Non-pigmented ciliary epithelial cell (primary cell): ENCODE measurements at regions not wholly inside any gene's neighbourhood (a gene's known extent, or its start where the extent isn't known, plus 50 kb on each side); places are given as distances from the start of the nearest gene placed in this dataset.
"Not testable (repeated sequence)": the region's sequence is repeated elsewhere in the genome, so short reads cannot be mapped to it uniquely, and the experiment has no call there.

Experiments used
- DNase-seq: peaks from one replicate; pipeline ENCODE4 v3.0.0-alpha.2; 2010; ENCODE audit warnings: low read depth

- no peak for DNase-seq
Observed at GRCh38 chr9:95784318-95784717, 91.2 kb upstream of the ERCC6L2 start.

- DNase-seq = no peak
Observed at GRCh38 chr9:95783426-95783975, 92.0 kb upstream of the ERCC6L2 start.

GRCh38 chr9:95780751-95781150 is 94.7 kb upstream of the ERCC6L2 start:
- no peak for DNase-seq

DNA sequence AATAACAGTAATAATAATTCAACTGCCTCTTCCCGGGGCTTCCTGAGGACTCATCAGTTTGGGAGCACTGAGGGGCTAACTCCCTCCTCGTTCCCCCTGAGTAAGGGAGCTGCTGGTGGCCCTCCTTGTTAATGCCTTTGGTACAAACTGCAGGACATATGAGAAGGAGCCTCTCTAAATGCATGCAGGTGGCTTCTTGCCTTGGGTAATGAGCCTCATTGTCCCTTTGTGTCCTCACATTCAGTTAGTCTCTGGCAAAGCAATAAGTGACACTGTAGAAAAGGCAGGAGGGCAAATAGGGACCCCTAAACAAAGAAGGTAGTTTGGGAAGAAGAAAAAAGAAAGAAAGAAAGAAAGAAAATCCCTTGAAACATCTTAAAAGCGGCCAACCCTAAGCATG is 95.4 kb upstream of the ERCC6L2 start:
- no peak for DNase-seq

DNA sequence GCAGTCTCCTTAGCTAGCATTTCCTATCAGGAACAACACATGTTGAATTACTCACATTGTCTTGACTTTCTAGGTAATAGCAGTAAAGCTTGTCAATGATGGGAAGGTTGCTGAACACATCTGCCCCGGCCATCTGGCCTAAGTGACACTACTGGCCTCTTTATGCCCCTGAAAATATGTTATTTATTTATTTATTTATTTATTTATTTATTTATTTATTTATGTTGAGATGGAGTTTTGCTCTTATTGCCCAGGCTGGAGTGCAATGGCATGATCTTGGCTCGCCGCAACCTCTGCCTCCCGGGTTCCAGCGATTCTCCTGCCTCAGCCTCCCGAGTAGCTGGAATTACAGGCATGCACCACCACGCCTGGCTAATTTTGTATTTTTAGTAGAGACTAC is 95.9 kb upstream of the ERCC6L2 start:
- not testable (repeated sequence) for DNase-seq

GRCh38 chr9:95778957-95779356 is 96.5 kb upstream of the ERCC6L2 start:
- DNase-seq = no peak

DNA sequence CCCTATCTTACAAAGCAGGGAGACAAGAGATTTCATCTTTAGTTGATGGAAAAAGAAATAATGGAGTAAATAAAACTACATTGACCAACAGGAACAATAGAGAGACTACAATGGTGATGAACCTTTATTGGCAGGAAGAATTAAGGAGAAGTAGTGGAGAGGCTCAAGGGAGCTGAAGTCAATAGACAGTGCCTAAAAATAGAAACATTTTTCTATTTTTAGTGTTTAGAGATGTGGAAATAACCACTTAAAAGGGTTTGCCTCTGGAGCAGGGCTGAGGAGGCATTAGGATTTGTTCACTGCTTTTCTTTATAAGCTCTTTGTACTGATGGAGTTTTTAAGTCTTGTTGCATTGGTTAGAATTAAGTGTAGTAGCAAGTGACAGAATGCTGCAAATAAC is 98.4 kb upstream of the ERCC6L2 start:
- DNase-seq = no peak

- no peak for DNase-seq
Observed at GRCh38 chr9:95776176-95776575, 99.3 kb upstream of the ERCC6L2 start.

DNA sequence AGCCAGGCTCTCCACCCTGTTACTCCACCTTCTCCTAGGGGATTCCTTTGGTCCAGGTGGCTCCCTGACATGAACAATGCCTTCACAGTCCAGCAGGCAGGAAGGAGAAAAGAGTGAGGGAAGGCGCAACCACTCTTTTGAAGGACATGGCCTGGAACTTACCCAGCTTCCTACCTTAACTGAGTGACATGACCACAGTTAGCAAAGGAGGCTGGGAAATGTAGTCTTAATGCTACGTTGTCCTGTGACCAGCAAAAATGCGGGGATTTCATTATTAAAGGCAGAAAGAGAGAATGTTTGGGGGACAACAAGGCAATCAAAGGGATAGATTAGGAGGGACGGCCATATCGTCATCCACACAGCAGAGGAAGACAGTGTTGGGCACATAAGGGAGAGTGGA is 100.3 kb upstream of the ERCC6L2 start:
- DNase-seq = no peak

- DNase-seq = no peak
Observed at GRCh38 chr9:95773053-95773418, 102.5 kb upstream of the ERCC6L2 start.

GRCh38 chr9:95772320-95773052 is 103.0 kb upstream of the ERCC6L2 start:
- DNase-seq = no peak

DNA sequence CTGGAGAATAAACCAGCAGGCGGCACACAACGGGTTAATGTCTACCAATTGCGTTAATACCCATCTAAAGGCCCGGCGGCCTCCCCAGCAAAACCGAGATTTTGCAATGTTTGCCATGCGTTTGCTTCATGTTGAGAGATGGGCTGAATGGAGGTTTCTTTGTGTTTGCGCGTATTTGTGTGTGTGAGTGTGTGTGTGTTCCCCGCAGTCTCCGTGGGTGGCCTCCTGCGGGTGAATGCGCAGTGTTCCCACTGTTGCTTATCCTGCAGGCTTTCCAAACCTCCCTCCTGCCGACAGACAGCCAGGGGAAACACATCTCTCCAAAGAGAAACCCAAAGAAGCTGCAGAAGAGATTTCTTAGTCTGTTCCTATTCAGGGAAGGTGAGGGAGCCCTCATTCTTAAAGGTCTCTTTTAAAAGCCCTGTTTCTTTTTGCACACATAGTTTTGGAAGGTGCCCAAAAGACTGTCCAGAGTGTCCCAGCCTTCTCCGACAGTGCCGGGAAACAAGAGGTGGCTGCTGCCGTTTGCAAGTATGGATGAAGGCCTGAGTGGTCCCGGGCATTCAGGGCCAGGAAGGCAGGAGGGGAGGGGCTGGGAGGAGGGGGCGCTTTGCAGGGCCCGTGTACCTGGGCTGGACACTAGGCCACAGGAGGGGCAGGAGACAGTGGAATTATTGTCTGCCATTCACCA is 103.8 kb upstream of the ERCC6L2 start:
- DNase-seq = no peak

- no peak for DNase-seq
Observed at GRCh38 chr9:95770653-95771131, 104.8 kb upstream of the ERCC6L2 start.

DNA sequence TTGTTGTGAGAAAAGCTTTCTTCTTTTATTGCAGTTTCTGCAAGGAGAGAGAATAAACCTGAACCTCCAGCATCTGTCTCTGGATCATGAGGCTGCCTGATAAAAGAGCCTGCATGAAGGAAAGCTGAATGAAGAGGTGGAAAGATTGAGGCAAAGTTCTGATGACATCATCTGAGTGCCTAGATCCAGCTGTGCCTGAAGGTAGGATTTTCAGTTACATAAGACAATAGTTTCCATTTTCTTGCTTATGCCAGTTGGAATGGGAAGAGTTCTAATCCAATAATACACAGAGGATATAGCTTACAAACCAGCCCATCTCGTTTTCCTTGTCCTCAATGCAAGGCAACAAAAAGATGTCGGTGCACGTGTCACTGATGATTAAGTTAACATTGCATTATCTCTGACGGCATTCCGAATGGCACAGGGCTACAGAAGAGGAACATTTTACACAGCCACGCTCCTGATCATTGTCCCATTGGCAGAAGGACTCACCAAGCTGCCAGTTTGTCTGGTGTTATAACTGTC is 105.5 kb upstream of the ERCC6L2 start:
- DNase-seq = no peak

- DNase-seq = no peak
Observed at GRCh38 chr9:95769473-95769872, 106.0 kb upstream of the ERCC6L2 start.

GRCh38 chr9:95766906-95767305 is 108.6 kb upstream of the ERCC6L2 start:
- no peak for DNase-seq

DNA sequence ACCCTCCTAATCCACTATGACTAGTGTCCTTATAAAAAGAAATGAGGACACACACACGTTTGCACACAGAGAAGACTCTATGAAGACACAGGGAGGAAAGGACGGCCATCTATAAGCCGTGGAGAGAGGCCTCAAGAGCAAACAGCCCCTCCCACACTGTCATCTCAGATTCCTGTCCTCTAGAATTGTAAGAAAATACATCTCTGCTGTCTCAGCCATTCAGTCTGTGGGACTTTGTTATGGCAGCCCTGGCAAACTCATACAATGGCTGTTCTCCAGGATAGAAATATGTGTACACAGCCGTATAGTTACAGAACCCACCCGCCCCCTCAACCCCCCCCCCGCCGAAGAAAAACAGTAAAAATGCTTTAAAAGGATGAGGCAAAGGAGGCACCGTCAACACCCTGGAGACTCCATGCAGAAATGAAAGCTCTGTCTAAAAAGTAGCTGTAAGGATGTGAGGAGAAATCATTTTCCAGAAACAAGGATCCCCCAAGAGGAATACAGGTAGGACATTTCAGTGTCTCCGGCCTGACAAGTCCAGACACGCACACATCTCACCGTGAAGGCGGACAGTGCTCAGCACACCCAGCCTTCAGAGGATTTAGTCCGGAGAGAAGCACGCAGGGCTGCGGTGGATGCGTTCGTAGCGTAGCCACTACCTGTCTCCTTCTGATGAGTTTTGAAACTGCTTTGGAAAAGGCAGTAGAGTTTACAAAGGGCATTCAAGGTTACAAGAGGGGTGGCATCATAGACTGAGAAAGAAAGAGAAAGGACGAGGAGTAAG is 110.8 kb upstream of the ERCC6L2 start:
- no peak for DNase-seq

GRCh38 chr9:95763983-95764382 is 111.5 kb upstream of the ERCC6L2 start:
- DNase-seq = no peak

GRCh38 chr9:95763006-95763405 is 112.5 kb upstream of the ERCC6L2 start:
- DNase-seq = no peak

DNA sequence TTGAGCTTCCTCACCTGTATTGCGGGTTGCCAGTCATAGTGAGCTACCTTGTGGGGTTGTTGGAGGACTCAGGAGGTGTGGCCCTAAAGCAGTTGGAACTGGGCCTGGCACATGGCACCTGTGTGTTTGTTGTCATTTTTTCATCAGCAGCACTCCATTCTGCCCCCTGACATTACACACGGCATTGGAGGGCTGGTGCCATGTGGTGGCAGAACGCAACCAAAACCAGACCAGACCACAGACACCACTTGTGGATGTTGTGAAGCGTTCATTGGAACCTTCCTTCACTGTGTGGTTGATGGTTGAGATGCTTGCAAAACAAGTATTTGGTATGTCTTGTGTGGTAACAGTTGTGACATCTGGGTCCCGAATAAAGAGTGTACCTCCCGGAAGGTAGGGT is 113.2 kb upstream of the ERCC6L2 start:
- DNase-seq = no peak

DNA sequence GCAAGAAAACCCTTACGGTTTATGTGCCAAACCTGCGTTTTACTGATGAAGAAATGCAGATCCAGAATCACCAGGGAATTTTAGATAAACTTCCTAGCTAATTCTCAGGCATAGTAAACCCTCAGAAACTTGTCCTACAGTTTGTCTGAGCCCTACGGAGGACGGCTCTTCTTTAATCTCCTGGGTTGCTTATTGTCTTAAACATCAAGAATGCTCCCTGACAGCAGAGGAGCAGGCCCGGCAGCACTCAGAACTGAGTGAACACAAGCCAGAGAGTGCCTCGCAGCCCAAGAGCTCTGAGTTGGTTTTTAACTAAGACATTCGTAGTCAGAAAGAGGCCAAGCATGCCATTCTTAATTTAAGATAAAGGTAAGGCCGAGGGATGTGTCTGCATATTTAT is 114.7 kb upstream of the ERCC6L2 start:
- no peak for DNase-seq

GRCh38 chr9:95757439-95757838 is 118.1 kb upstream of the ERCC6L2 start:
- DNase-seq = no peak
